Ovary (tissue), 3 donors: ENCODE measurements at regions not wholly inside any gene's neighbourhood (a gene's known extent, or its start where the extent isn't known, plus 50 kb on each side); places are given as distances from the start of the nearest gene placed in this dataset.

Experiments used
- CTCF ChIP-seq, 3 donors: fragments of 450-650 bp in 2 of 3; fragments of 200-600 bp in 1 of 3; IDR thresholded peaks; one replicate each; pipeline versions ENCODE4 v1.5.1 to v1.8.0; 2016 to 2022; ENCODE audit warnings: antibody characterized with exemption in 3 of 3, mild to moderate bottlenecking in 1 of 3
- EP300 ChIP-seq: sonication (generic); formaldehyde crosslinking; IDR thresholded peaks from one replicate; pipeline ENCODE4 v1.6.1; 2017; ENCODE audit warnings: antibody characterized with exemption
- POLR2A ChIP-seq: fragments of 450-650 bp; IDR thresholded peaks from one replicate; pipeline ENCODE4 v1.6.1; 2017; ENCODE audit warnings: antibody characterized with exemption, mild to moderate bottlenecking, moderate library complexity
- donor health status: DM: no; HTN: no; CAD: no.

GRCh38 chr7:42614636-42615035 is 297.2 kb downstream of the C7orf25 start:
- no peak for TF ChIP-seq EP300
- no peak for TF ChIP-seq CTCF (IDR thresholded peaks at IDR 0.05)
- TF ChIP-seq POLR2A, result no peak
